NK-92 treated with Interleukin-12 subunit alpha and Interleukin-12 subunit beta, amount 100 ng/mL, for 24 hours (cell line): ENCODE measurements at regions not wholly inside any gene's neighbourhood (a gene's known extent, or its start where the extent isn't known, plus 50 kb on each side); places are given as distances from the start of the nearest gene placed in this dataset.

Experiments
- DNase-seq: peaks from one replicate; lab custom pipeline; 2025; lab: John Stamatoyannopoulos, UW

- DNase-seq: no peak
Measured at GRCh38 chr5:167594750-167595149, 696.7 kb upstream of the WWC1 start.

GRCh38 chr5:167595196-167595595, 696.2 kb upstream of the WWC1 start:
- DNase-seq: no peak

- no peak for DNase-seq
Measured at GRCh38 chr5:167598166-167598565, 693.3 kb upstream of the WWC1 start.

DNA sequence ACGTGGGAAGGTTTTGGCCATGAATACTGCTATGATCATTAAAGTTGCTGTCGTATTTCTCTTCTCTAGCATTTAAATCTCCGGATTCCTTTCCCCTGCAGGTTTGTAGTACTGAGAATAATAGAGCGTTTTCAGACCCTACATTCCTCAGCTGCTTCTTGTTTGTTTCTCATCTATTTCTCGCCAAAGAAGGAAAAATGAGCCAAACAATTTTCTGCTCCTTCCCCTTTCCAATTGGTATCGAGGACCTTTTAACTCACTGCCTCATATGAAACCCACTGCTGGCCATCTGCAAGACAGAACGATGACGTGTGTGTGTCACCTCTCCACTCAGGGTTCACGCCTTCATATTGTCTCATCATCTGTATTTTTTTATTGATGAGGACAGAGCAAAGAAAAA, 689.4 kb upstream of the WWC1 start:
- no peak for DNase-seq

DNA sequence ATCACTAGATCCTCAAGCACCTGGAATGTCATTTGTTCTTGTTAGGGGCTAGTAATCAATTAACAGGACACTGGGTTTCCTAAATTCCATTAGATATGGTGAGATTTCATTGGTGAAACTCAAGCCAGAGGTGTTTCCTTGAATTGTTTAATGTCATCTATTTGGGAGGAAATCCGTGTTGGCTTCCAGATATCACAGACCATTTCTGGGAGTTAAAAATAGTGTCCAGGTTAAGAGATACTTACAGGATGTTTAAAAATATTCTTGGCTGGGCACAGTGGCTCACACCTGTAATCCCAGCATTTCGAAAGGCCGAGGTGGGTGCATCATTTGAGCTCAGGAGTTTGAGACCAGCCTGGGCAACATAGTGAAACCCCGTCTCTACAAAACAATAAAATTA, 688.3 kb upstream of the WWC1 start:
- no peak for DNase-seq

- DNase-seq: no peak
Measured at GRCh38 chr5:167608390-167609272, 682.8 kb upstream of the WWC1 start.

- DNase-seq: no peak
Measured at GRCh38 chr5:167614294-167615021, 677.0 kb upstream of the WWC1 start.

DNA sequence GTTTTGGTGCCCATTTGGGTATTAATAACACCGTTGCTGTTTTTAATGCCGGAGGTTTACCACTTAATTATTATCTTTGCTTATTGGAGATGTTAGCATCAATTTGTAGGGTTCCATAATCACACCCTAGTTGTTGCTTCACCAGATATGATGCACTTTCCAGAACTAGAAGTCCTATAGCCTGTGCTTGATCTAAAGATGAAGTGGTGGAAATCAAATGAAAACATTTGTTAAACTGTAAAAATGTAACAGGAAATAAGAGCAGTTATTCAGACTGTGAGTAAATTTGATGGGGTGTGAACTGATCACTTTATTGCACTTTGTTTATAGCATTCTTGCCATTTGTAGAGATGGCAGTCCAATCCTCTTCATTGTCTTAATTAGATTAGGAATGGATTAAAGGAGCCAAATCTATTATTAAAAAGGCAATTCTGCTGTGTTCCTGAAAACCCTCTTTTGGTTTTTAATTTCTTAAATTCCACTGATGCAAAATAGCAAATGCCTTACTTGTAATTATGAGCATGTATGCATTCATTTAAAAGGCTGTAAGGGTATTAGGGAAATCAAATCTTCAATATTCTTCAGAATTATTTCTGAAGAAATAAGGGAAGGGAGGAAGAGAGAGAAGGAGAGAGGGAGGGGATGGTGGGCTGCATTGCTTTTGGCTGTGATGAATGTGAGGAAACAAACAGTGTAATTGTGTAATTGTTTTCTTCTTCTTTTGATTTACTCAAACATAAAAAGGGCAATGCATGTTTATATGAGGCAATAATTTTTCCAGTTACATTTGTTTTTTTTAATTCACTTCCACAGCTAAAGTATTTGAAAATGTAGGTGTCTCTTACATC, 675.2 kb upstream of the WWC1 start:
- DNase-seq: no peak

GRCh38 chr5:167623354-167623753, 668.1 kb upstream of the WWC1 start:
- DNase-seq: no peak

DNA sequence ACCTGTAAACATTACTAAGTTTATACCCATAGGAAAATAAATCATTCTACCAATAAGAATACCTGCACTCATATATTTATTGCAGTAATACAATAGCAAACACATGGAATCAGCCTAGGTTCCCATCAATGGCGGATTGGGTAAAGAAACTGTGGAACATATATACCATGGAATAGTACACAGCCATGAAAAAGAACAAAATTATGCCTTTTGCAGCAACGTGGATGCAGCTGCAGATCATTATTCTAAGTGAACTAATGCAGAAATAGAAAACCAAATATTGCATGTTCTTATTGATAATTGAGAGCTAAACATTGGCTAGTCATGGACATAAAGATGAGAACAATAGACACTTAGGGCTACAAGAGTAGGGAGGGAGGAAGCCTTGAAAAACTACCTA, 667.4 kb upstream of the WWC1 start:
- no peak for DNase-seq

GRCh38 chr5:167626341-167627123, 664.9 kb upstream of the WWC1 start:
- DNase-seq: no peak

GRCh38 chr5:167629634-167630033, 661.8 kb upstream of the WWC1 start:
- no peak for DNase-seq

DNA sequence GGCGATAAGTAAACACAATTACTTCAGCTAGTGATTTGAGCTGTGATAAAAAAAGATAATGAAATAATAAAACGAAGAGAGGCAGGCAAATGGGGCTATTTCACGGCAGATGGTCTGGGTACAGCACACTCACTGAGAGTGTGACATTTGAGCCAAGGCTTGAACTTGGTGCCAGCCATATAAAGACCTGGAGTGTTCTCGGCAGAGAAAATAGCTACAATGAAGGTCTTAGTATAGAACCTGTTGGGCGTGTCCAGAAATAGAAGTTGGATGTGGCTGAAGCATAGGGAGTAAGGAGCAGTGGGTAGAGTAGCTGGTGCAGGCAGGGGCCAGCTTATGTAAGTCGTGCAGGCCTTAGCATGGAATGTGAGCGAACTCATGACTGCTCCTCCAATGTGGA, 660.3 kb upstream of the WWC1 start:
- no peak for DNase-seq

GRCh38 chr5:167633114-167633513, 658.3 kb upstream of the WWC1 start:
- no peak for DNase-seq

GRCh38 chr5:167633931-167634341, 657.5 kb upstream of the WWC1 start:
- no peak for DNase-seq

- DNase-seq: no peak
Measured at GRCh38 chr5:167634432-167634831, 657.0 kb upstream of the WWC1 start.

- DNase-seq: no peak
Measured at GRCh38 chr5:167638816-167639215, 652.6 kb upstream of the WWC1 start.

DNA sequence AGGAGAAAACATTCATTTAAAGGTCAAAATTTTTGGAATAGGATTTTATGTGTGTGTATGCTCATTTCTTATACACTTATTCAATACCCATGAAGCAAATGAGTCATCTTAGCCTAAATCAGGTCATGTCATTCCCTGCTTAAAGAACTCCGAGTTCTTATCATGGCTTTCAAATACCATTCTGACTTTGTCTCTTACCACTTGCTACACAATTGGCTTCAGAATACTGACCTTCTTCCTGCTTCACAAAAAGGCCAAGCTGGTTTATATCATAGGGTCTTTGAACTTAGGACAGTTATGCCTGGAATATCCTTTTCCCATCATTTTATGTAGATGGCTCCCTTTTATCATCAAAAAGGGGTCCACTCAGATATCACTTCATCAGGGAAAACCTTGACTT, 652.2 kb upstream of the WWC1 start:
- no peak for DNase-seq

GRCh38 chr5:167639766-167640165, 651.7 kb upstream of the WWC1 start:
- no peak for DNase-seq

DNA sequence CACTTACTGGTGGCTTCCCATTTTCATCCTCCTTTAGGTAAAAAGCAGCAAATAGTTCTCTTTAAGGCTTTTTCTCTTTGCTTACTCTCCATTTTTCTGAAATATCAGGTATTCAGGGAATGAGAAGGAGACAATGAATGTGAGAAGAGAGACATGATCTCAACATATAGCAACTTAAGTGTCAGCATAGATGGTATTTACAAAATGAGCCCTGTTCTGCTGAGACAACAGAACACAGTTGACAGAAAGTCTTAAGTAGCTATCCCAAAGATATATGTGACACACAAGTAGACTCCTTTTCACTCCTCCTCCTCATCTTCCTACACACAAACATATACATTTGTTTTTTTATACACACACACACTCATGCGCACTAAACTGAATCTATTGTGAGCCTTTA, 649.3 kb upstream of the WWC1 start:
- DNase-seq: no peak

DNA sequence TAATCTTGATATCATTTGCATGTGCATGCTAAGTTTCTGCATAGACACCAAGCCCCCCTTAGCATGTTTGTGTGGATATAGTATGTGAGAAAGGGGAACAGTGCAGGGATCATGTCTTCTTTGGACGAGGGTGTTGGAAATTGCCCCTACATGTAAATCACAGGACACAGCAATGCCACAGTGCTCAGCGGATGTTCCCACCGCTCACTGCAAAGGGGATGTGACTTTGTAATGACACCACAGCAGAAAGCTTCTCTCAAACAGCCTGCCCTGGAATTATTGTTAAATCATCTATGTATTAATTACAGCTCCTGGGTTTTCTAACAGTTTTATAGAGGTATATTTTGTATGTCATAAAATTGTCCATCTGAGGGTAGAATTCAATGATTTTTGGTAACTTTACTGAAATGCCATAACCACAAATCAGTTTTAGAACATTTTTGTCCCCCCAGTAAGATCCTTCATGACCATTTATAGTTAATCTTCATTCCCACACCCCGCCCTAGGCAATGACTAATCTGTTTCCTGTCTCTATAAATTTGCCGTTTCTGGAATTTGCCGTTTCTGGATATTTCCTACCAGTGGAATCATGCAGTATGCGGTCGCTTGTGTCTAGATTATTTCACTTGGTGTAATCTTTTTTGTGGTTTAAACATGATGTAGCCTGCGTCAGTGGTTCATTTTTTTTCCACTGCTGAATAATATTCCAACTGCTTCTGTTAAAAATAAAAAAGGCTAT, 648.5 kb upstream of the WWC1 start:
- no peak for DNase-seq
